ENCODE measurements at regions not wholly inside any gene's neighbourhood (a gene's known extent, or its start where the extent isn't known, plus 50 kb on each side); places are given as distances from the start of the nearest gene placed in this dataset.

DNA sequence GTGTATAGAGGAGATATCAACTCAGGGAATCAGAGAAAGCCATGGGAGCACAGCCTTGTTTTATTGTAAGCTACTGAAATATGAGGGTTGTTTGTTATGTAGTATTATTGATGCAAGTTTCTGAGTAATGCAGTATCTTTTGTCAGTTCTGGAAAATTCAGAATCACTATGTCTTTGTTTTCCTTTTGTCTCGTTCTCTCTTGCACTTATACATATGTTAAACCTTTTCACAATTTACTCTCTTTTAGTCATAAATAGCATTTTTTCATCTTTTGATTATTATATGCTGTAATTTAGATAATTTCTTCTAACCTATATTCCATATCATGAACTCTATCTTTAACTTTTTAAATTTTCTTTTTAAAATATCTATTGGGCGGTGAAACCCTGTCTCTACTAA, 85.0 kb upstream of the COL3A1 start:
- in situ Hi-C loops (cut with HindIII; ENCODE audit: low pct_unique_long_range_greater_than_20kb, low sequenced_read_pairs) = no loop called here
- TF ChIP-seq JUND (IDR thresholded peaks at IDR 0.05; ENCODE audit: low read depth) = no peak
- no peak for DNase-seq (ENCODE audit: low read depth in 1 of 2, low spot score in 1 of 2)

DNA sequence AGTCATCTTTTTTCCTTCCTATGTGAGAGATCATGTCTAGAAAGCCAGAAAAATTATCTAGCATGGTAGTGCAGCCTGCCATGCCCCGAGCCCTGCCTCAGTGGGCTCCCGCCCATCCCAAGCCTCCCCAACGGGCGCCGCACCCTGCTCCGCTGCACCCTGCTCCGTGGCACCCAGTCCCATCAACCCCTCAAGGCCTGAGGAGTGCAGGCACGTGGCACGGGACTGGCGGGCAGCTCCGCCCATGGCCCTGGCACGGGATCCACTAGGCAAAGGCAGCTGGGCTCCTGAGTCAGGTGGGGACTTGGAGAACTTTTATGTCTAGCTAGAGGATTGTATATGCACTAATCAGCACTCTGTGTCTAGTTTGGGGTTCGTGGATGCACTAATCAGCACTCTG, 83.4 kb upstream of the COL3A1 start:
- DNase-seq (ENCODE audit: low read depth in 1 of 2, low spot score in 1 of 2) = no peak
- no peak for TF ChIP-seq JUND (IDR thresholded peaks at IDR 0.05; ENCODE audit: low read depth)
- in situ Hi-C loops (cut with HindIII; ENCODE audit: low pct_unique_long_range_greater_than_20kb, low sequenced_read_pairs) = no loop called here

DNA sequence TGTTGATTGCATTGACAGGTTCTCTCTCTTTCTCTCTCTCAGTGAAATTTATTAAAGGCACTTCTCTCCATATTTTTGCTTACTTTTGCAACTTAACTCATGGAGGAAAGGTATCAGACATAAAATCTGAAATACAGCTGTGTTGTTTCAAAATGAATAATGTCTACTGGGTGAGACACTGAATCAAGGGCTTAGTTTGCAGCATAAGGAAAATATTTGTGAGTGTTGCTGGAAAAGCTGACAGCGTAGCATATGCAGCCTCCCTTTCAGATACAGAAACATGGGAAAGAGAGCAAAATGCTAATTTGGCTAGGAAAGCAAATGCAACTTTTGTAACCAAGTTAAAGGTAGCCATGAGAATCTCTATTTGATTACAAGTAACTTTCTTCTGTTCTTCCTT, 81.5 kb upstream of the COL3A1 start:
- no peak for DNase-seq (ENCODE audit: low read depth in 1 of 2, low spot score in 1 of 2)
- in situ Hi-C loops (cut with HindIII; ENCODE audit: low pct_unique_long_range_greater_than_20kb, low sequenced_read_pairs) = no loop called here
- no peak for TF ChIP-seq JUND (IDR thresholded peaks at IDR 0.05; ENCODE audit: low read depth)

DNA sequence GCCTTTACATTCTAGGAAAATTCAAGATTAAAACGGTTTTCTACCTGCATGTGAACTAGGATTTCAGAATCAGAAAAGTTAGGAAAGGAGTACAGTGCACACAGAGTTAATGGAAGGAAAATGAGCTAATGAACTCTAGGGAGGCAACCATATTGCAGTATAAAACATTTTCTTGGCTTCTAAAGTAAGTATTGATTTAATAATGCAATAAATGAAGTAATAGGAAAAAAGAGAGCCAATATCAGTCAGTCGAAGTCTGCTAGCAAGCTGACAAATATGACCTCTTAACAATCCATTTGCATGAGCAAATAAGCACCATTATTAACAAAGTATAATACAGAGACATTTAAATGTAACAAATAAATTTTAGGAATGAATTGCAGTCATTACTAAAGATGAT, 80.2 kb upstream of the COL3A1 start:
- DNase-seq (ENCODE audit: low read depth in 1 of 2, low spot score in 1 of 2) = no peak
- in situ Hi-C loops (cut with HindIII; ENCODE audit: low pct_unique_long_range_greater_than_20kb, low sequenced_read_pairs) = no loop called here
- TF ChIP-seq JUND (IDR thresholded peaks at IDR 0.05; ENCODE audit: low read depth) = no peak

DNA sequence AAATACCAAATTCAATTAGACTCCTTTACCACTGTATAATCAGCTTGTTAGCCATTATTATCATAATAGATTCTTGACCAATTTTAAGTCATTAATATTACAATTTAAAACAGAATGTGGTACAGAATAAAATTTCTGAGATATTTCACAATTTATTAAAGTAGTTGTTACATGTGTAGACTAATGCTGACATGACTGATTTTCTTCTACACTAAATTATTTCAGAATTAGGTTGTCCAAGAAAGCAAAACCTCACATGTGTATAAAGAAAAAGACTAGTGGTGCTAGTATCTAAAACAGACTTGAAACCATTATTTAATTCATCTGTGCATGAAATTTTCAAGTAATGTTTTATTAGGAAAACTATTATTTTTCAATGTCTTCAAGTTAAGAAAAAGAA, 79.2 kb upstream of the COL3A1 start:
- in situ Hi-C loops (cut with HindIII; ENCODE audit: low pct_unique_long_range_greater_than_20kb, low sequenced_read_pairs) = no loop called here
- no peak for TF ChIP-seq JUND (IDR thresholded peaks at IDR 0.05; ENCODE audit: low read depth)
- DNase-seq (ENCODE audit: low read depth in 1 of 2, low spot score in 1 of 2) = no peak

- in situ Hi-C loops (cut with HindIII; ENCODE audit: low pct_unique_long_range_greater_than_20kb, low sequenced_read_pairs) = no loop called here
- DNase-seq (ENCODE audit: low read depth in 1 of 2, low spot score in 1 of 2) = no peak
- TF ChIP-seq JUND (IDR thresholded peaks at IDR 0.05; ENCODE audit: low read depth) = no peak
Measured at GRCh38 chr2:188897096-188897495, 77.1 kb upstream of the COL3A1 start.

DNA sequence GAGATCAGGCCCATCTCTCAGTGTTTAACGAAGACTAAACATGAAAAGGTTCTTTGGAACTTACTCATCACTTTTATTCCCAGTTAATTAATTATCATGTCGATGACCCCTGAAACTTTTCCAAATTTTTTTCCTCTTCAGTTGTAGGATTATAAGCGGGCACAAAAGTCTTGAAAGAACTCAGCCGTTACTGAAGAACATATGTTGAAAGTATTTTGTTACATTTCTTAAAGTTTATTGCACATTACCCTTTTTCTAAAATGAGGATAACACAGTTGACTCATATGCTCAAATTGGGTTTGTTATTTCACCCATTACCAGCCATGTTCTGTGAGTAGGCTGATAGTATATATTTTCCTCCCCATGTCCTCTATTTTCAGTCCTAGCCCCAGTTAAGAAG, 75.9 kb upstream of the COL3A1 start:
- no peak for TF ChIP-seq JUND (IDR thresholded peaks at IDR 0.05; ENCODE audit: low read depth)
- DNase-seq (ENCODE audit: low read depth in 1 of 2, low spot score in 1 of 2) = no peak
- in situ Hi-C loops (cut with HindIII; ENCODE audit: low pct_unique_long_range_greater_than_20kb, low sequenced_read_pairs) = no loop called here

DNA sequence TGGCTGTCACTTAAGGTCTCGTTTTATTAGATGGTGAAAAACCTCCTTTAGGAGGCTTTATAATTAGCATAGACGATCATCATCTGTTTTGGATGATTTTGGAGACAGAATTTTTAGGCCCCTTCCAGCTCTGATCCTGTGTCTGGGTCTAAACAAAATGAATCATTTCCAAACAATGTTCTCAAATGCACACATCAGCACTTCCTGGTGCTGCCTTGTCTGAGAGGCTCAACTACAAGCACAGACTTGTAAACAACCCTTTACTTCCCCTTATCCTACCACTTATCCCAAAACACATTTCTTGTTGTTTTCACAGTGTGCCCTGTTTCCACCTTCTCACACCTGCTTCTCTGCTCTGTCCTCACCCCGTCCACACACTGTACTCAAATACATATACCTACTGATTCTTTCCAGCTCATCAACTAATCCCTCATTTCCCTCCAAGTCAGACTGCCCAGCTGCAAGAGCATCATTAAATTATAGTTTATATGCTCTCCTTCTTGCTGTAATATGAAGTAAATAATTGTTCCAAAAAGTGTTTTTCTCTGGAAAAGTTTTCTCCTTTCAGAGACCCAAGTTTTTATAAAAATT, 71.2 kb upstream of the COL3A1 start:
- in situ Hi-C loops (cut with HindIII; ENCODE audit: low pct_unique_long_range_greater_than_20kb, low sequenced_read_pairs) = no loop called here
- peak in 1 of 2 experiments; percentile 4 for DNase-seq (ENCODE audit: low read depth in 1 of 2, low spot score in 1 of 2)

DNA sequence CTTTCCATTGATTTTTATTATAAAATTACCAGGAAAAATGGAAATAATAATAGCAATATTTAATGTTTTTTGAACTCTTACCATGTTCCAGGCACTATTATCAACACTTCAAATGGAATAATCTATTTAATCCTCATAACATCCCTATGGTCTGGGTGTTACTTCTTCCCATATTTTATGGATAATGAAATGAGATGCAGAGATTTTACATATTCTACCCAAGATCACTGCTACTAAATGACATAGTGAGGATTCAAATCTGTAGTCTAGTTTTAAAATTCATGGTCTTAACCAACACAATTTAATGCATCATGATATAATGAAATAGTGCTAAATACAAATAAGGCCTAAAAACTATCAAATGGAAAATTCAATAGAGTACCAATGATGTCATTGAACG, 70.4 kb upstream of the COL3A1 start:
- no peak for DNase-seq (ENCODE audit: low read depth in 1 of 2, low spot score in 1 of 2)
- in situ Hi-C loops (cut with HindIII; ENCODE audit: low pct_unique_long_range_greater_than_20kb, low sequenced_read_pairs) = no loop called here
- TF ChIP-seq JUND (IDR thresholded peaks at IDR 0.05; ENCODE audit: low read depth) = no peak

More for the DNA sequence above, 71.2 kb upstream of the COL3A1 start:
- TF ChIP-seq JUND (IDR thresholded peaks at IDR 0.05; ENCODE audit: low read depth) = no peak

GRCh38 chr2:188909036-188909435, 65.1 kb upstream of the COL3A1 start:
- in situ Hi-C loops (cut with HindIII; ENCODE audit: low pct_unique_long_range_greater_than_20kb, low sequenced_read_pairs) = no loop called here
- no peak for TF ChIP-seq JUND (IDR thresholded peaks at IDR 0.05; ENCODE audit: low read depth)
- no peak for DNase-seq (ENCODE audit: low read depth in 1 of 2, low spot score in 1 of 2)

- DNase-seq (ENCODE audit: low read depth in 1 of 2, low spot score in 1 of 2) = no peak
- in situ Hi-C loops (cut with HindIII; ENCODE audit: low pct_unique_long_range_greater_than_20kb, low sequenced_read_pairs) = no loop called here
- no peak for TF ChIP-seq JUND (IDR thresholded peaks at IDR 0.05; ENCODE audit: low read depth)
Measured at GRCh38 chr2:188916736-188917135, 57.4 kb upstream of the COL3A1 start.

DNA sequence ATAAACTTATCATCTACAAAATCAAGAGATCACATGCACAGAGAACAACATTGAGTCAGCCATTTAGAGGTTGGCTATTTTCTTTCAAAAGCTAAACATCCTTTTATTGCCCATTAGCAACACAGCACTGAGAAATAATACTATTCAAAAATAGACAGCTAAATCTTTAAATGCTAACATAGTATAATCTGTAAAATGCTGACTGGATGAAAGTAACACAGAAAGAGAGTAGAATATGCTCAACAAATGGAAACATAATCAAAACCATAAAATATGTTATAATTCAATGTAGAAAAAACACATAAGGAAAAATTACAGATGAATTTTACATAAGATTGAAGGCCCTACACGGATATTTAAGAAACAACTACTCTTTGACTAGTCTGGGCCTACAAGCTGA, 56.5 kb upstream of the COL3A1 start:
- in situ Hi-C loops (cut with HindIII; ENCODE audit: low pct_unique_long_range_greater_than_20kb, low sequenced_read_pairs) = no loop called here
- no peak for DNase-seq (ENCODE audit: low read depth in 1 of 2, low spot score in 1 of 2)
- TF ChIP-seq JUND (IDR thresholded peaks at IDR 0.05; ENCODE audit: low read depth) = no peak

DNA sequence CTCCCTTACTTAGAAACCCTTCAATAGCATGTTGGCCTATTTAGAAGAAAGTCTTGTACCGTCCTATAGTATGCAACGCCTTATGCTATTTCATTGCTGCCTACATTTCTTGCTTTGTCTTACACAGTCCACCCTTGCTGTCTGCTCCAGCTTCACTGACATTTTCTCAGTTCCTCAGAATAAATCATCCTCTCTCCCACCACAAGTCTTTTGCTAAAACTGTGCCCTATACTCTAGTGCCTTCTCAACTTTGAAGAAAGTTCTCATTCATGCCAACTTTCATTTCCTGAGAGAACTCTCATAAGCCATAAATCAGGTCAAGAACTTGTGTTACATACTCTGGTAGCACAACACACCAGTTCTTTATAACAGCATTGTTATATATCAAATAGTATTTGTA, 54.3 kb upstream of the COL3A1 start:
- DNase-seq (ENCODE audit: low read depth in 1 of 2, low spot score in 1 of 2) = no peak
- in situ Hi-C loops (cut with HindIII; ENCODE audit: low pct_unique_long_range_greater_than_20kb, low sequenced_read_pairs) = no loop called here

DNA sequence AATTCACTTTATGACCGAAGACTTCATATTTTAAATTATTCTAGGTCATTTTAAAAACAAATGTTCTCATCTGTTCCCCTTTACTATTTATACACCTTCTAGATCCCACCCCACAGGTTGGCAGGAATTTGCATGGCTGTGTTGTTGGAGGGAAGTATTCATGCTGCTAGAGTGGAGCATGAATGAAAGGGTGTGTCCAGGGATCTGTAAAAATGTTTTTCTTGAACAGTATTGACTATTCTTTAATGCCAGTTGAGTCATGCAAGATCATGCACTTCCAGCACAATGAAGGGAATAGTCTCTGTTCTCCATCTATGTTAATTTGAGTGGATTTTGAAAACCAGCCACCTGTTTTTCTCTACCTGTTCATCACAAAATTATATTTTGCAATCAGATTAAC, 52.0 kb upstream of the COL3A1 start:
- no peak for TF ChIP-seq JUND (IDR thresholded peaks at IDR 0.05; ENCODE audit: low read depth)
- in situ Hi-C loops (cut with HindIII; ENCODE audit: low pct_unique_long_range_greater_than_20kb, low sequenced_read_pairs) = no loop called here
- no peak for DNase-seq (ENCODE audit: low read depth in 1 of 2, low spot score in 1 of 2)

More for the DNA sequence above, 54.3 kb upstream of the COL3A1 start:
- TF ChIP-seq JUND (IDR thresholded peaks at IDR 0.05; ENCODE audit: low read depth) = no peak
